AG10803 (cell line): ENCODE measurements at regions not wholly inside any gene's neighbourhood (a gene's known extent, or its start where the extent isn't known, plus 50 kb on each side); places are given as distances from the start of the nearest gene placed in this dataset.

Source experiments
- DNase-seq: peaks from one replicate; pipeline ENCODE4 v3.0.0; 2010; ENCODE audit warnings: low read depth
- H3K4me3 ChIP-seq: 2 replicates; pipeline ENCODE4 v1.5.1; 2011; ENCODE audit warnings: mild to moderate bottlenecking, low read length, control low read depth
- TF ChIP-seq, protein P1 (sequence below): conservative IDR thresholded peaks from 2 replicates; pipeline ENCODE4 v1.5.1; 2011; ENCODE audit warnings: mild to moderate bottlenecking, low read length, control low read depth, inconsistent platforms

DNA sequence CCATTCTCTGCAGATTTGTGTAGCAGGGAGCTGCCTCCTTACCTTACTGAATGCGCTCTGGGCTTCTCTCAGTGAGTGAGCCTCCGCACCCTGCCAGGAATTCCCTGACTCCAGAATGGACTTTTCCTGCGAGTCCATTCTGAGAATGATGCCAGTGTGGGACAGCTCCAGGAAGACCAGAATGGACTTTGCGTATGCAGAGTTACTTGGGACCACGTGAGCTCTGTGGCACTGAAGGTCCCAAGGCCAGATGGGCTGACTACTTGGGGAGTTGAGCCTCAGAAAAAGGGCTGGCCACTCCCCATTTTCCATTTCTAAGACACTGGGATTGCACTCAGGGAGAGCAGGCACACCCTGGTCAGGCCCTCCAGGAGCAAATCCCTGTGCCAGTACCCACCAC lies 324.7 kb upstream of the ZMIZ1 start:
- no peak overlapping the region for H3K4me3 ChIP-seq
- TF ChIP-seq, protein P1, sequence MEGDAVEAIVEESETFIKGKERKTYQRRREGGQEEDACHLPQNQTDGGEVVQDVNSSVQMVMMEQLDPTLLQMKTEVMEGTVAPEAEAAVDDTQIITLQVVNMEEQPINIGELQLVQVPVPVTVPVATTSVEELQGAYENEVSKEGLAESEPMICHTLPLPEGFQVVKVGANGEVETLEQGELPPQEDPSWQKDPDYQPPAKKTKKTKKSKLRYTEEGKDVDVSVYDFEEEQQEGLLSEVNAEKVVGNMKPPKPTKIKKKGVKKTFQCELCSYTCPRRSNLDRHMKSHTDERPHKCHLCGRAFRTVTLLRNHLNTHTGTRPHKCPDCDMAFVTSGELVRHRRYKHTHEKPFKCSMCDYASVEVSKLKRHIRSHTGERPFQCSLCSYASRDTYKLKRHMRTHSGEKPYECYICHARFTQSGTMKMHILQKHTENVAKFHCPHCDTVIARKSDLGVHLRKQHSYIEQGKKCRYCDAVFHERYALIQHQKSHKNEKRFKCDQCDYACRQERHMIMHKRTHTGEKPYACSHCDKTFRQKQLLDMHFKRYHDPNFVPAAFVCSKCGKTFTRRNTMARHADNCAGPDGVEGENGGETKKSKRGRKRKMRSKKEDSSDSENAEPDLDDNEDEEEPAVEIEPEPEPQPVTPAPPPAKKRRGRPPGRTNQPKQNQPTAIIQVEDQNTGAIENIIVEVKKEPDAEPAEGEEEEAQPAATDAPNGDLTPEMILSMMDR: no peak
- no peak for DNase-seq

DNA sequence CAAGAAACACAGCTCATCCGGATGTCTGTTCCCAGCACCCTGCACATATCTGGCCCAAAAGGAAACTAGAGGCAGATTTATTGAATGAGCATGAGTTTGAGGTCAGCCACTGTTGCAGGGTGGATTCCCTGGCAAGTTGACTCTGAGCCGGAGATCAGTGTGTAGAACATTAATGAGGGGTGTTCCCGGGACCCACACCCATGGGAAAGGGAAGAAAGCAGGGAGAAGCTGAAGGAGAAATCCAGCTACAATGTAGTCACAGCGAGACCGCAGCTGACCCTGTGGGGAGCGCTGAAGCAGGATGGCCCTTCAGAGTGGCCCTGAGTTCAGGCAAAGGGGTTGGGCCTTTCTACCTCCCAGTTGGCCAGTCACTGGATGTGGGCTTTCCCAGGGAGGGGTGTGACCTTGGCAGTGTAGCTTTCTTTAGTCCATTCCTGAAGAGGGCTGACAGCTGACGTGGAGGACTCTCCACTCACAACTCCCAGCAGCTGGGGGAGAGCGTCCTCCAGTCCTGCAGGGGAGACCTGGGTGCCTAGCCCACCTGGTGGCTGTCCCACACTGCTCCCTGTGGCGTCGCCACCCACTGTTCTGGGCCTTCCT lies 324.2 kb upstream of the ZMIZ1 start:
- H3K4me3 ChIP-seq: no peak overlapping the region
- DNase-seq: peak; percentile 57
- TF ChIP-seq, protein P1: no peak

DNA sequence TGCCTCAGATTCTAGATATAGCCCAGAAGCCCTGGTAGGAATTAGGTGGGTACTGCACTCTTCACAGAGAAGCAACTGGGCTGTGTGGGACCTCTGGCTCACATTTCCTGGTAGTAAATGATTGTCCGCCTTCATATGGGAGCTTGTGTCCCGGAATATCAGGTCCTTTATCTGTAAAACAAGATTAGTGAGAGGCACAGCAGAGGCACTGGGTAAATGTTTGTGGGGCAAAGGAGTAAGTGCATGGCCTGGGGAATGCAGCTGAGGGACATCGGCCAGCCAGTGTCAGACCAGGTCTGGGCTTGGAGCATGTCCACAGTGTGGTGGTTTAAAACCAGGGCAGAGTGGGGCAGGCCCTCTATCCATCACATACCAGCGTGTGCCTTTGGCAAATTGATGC lies 323.3 kb upstream of the ZMIZ1 start:
- no peak overlapping the region for H3K4me3 ChIP-seq
- TF ChIP-seq, protein P1: no peak

DNA sequence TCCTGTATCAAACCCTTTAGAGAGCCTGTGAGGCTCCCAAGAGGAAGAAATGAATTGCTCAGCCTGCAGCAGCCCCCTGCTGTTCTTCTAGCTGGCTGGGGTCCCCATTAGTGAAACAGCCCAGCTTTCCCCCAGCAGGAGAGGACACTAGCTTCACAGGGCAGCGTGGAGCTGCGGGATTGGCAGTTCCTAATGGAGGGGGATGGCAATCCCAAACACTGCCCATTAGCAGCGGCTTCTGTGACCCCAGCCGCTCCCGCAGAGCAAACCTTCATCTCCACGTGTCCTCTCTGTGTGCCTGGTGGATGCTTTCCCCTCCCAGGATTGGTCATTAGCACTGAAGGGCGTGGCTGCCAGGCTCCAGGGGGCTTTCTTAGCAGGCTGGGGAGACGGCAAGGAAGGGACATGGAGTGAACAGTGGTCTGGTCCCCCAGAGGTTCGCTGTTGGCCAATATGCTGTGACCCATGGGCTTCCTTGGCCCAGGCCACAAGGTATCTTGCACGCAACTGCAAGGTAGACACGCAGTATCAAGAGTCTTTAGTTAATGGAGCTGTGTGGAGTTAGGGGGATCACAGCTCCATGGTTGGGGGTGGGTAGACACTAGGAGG lies 322.5 kb upstream of the ZMIZ1 start:
- no peak overlapping the region for H3K4me3 ChIP-seq
- no peak for DNase-seq
- TF ChIP-seq, protein P1: no peak

More for the DNA sequence above, 323.3 kb upstream of the ZMIZ1 start:
- no peak for DNase-seq

DNA sequence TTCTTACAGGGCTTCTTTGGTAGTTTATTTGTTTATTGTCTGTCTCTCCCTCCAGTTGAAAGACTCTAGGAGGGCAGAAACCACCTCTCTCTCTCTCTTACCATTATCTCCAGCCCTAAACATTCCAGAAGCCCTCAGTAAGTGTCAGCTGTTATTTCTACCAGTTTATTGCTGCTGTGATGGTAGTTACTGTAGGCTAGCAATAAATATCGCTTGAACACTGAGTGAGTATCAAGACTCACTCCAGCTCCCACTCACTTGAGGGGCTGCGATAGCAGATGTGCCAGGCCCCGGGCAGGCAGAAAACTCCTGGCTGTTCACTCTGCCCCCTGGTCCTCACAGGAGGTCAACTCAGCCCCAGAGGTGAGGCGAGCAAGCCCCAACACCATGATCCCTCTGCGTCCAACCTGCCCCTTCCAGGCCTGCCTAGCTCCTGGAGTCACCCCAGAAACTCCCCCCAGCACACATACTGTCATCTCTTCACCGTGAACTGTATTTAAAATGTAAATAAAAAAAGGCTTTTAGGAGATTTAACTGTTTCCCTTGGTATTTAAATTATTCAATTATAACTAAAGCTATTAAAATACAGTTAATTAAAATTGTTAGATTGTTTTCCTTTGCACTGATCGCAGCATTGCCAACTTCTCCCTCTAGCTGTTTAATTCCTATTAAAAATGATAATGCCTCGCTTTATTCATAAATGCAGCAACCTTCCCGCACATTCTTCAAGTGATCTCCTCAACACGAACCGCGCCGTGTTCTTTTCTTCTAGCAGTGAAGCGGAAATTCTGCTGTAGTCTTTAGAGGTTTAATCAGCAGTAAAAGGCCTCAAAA lies 321.1 kb upstream of the ZMIZ1 start:
- DNase-seq: no peak
- H3K4me3 ChIP-seq: no peak overlapping the region
- TF ChIP-seq, protein P1: no peak

DNA sequence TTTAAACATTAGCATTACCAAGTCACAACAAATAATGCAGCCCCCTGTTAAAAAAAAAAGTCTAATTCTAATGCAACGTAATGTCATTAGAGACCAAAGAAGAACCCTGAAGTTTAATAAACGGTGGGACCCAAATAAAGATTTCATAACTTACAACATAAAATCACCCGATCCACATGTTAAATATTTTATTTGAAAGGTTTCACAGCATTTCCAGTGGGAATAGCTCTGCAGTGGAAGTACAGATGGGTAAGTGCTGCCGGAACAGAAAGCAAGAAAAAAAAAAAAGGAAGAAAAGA lies 320.6 kb upstream of the ZMIZ1 start:
- H3K4me3 ChIP-seq: no peak overlapping the region
- TF ChIP-seq, protein P1: no peak
- DNase-seq: no peak

DNA sequence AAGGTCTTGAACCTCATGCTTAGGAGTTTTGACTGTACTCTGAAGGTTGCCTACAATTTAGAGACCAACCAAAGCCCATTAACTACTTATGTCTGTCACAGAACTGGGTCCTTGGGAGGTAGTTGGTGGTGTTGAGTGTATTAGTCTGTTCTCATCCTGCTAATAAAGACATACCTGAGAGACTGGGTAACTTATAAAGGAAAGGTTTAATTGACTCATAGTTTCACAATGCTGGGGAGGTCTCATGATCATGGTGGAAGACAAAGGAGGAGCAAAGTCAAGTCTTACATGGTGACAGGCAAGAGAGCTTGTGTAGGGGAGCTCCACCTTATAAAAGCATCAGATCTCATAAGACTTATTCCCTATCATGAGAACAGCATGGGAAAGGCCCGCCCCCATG lies 319.6 kb upstream of the ZMIZ1 start:
- H3K4me3 ChIP-seq: no peak overlapping the region
- DNase-seq: no peak
- TF ChIP-seq, protein P1: no peak
